ENCODE measurements at regions not wholly inside any gene's neighbourhood (a gene's known extent, or its start where the extent isn't known, plus 50 kb on each side); places are given as distances from the start of the nearest gene placed in this dataset.

DNA sequence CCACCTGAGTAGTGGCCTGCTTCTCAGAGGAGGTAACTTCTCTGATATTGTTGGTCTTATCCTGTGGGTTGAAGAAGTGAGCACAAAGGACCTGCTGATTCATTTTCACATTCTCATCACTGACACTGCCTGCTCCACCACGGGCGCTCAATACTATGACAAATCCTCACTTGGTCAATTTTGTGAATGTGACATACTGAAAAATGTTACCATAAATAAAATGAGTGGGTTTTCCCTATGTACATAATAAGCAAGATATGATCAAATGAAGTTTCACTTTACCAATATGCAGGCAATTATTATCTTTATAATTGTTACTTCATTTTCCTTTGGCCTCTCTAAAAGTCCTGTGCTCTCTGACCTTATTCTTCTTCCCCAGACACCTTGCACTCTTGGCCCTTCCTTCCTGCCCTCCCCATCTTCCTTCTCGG, 71.5 kb upstream of the RIPOR2 start:
- Histone ChIP-seq H4K5ac (ENCODE audit: insufficient read length, low read depth, low read length) (no peak overlapping the region), H2BK12ac (ENCODE audit: low read depth, low read length) (no peak overlapping the region), H3K36me3 (ENCODE audit: control insufficient read depth in 2 of 4, insufficient read depth in 4 of 4, low read length in 3 of 4) (no peaks in the 10 kb centered on the region), H2AK5ac (ENCODE audit: low read depth, low read length) (no peak overlapping the region), H2AFZ (ENCODE audit: low read length) (no peak overlapping the region), H3K4me1 (replicated peaks in 1 of 4; ENCODE audit: control insufficient read depth in 3 of 4, insufficient read depth in 4 of 4, low read length in 3 of 4) (peaks cover 0 to 4% (median 2%) of the 10 kb centered on the region in 4 experiments; a peak in 2 of 7 replicates), H3K23me2 (ENCODE audit: low read depth, low read length) (no peaks in the 10 kb centered on the region), H3K23ac (ENCODE audit: insufficient read length) (no peak overlapping the region), H3K79me1 (ENCODE audit: low read depth, low read length) (no peaks in the 10 kb centered on the region), H3K27ac (ENCODE audit: low read depth, low read length) (no peak overlapping the region), H2BK20ac (ENCODE audit: low read length) (no peak overlapping the region), H3K14ac (ENCODE audit: insufficient read length) (no peak overlapping the region), H3K18ac (ENCODE audit: extremely low read depth, low read length) (no peak overlapping the region), H3K4me2 (ENCODE audit: insufficient read depth in 1 of 2, low read depth in 2 of 2, low read length in 2 of 2) (no peak overlapping the region), H3K56ac (replicated peaks; ENCODE audit: insufficient read length, low read depth, low read length) (no peak overlapping the region), H3K4ac (replicated peaks; ENCODE audit: insufficient read length, low read depth, low read length) (no peak overlapping the region), H3K4me3 (ENCODE audit: extremely low read depth in 1 of 4, insufficient read depth in 2 of 4, low read depth in 3 of 4, low read length in 4 of 4) (no peak overlapping the region), H3K79me2 (ENCODE audit: control insufficient read depth in 1 of 2, insufficient read depth in 2 of 2, low read length in 2 of 2) (no peaks in the 10 kb centered on the region), H2BK15ac (ENCODE audit: low read length) (no peak overlapping the region), H4K91ac (replicated peaks; ENCODE audit: insufficient read length, low read length) (no peak overlapping the region), H3K9ac (replicated peaks in 1 of 4; ENCODE audit: extremely low read depth in 1 of 4, low read depth in 3 of 4, low read length in 3 of 4) (no peak overlapping the region), H2BK120ac (replicated peaks; ENCODE audit: low read depth, low read length) (no peak overlapping the region), H3K9me3 (ENCODE audit: insufficient read depth in 2 of 2, low read depth in 1 of 2, low read length in 1 of 2) (no peaks in the 10 kb centered on the region), H2BK5ac (ENCODE audit: low read depth, low read length) (no peak overlapping the region), H4K8ac (ENCODE audit: extremely low read depth, insufficient read depth, low read length) (no peak overlapping the region), H4K20me1 (replicated peaks in 1 of 2; ENCODE audit: control insufficient read depth in 1 of 2, insufficient read depth in 2 of 2, low read length in 2 of 2) (no peaks in the 10 kb centered on the region), H3K27me3 (replicated peaks in 1 of 4; ENCODE audit: control insufficient read depth in 3 of 4, extremely low read depth in 1 of 4, insufficient read depth in 3 of 4, low read length in 3 of 4) (no peaks in the 10 kb centered on the region)
- no peak for TF ChIP-seq HDAC6 (IDR thresholded peaks at IDR 0.05; ENCODE audit: low read depth, low read length)
- DNase-seq (ENCODE audit: low read depth in 1 of 2, low spot score in 2 of 2), result no peak
- CTCF ChIA-PET (ENCODE audit: partially characterized antibody), result interaction anchor here (0.8 to 7.6 kb wide), 5 partner anchors 10 to 59 kb away, joined by 3 to 49 read pairs (median 7); no protein-coding TSS in a partner anchor
- POLR2A ChIA-PET (ENCODE audit: partially characterized antibody), result no interaction called here
- 93% methylated on average over 3 of the region's 3 CpGs; no CpG with 5 or more reads in 1 of the 2 experiments for WGBS, 2 experiments (ENCODE audit: extremely low coverage in 1 of 2, insufficient coverage in 1 of 2, insufficient read length in 1 of 2, insufficient replicate concordance in 2 of 2, low coverage in 1 of 2, low lambda C conversion rate in 2 of 2, missing lambda C conversion rate in 1 of 2)
- no peak for FAIRE-seq

Measured in H1 (cell line).